H7 (cell line): ENCODE measurements at regions not wholly inside any gene's neighbourhood (a gene's known extent, or its start where the extent isn't known, plus 50 kb on each side); places are given as distances from the start of the nearest gene placed in this dataset.

ENCODE experiments used
- DNase-seq: peaks from one replicate; pipeline ENCODE4 v3.0.0; 2012
- H3K27me3 ChIP-seq: 2 replicates; pipeline ENCODE4 v1.6.0; 2011; ENCODE audit warnings: mild to moderate bottlenecking, low read length; ENCODE audit not compliant: control insufficient read depth, insufficient read depth
- H3K36me3 ChIP-seq: replicated peaks from 2 replicates; pipeline ENCODE4 v1.5.1; 2011; ENCODE audit warnings: low read length; ENCODE audit not compliant: control insufficient read depth, insufficient read depth
- H3K4me3 ChIP-seq: 2 replicates; pipeline ENCODE4 v1.5.1; 2011; ENCODE audit warnings: low read depth, mild to moderate bottlenecking, control low read depth, low read length, moderate library complexity; ENCODE audit not compliant: insufficient read depth

DNA sequence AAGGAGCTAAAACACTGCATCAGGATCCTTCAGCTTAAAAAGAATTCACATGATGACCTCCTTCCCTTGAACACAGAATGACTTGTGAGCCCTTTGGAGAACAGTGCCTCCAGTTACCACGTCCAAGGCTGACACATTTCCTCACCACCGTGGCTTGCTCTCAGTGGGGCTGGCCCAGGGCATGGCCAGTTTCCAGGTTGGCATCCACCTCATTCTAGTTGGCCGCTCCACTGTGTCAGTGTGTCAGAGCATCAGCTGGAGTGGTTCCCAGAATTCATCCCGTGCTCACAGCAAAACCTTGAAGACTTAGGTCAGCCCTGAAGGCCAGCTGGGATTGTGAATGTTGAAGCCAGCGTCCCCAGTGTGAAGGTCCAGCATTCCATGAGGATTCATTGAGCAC is 158.5 kb downstream of the INSIG2 start:
- Histone ChIP-seq H3K4me3 (no peak overlapping the region), H3K36me3 (no peaks in the 10 kb centered on the region), H3K27me3 (no peaks in the 10 kb centered on the region; the same call in 1 of the 2 replicates)

GRCh38 chr2:118246079-118246478 is 157.8 kb downstream of the INSIG2 start:
- no peaks in the 10 kb centered on the region; the same call in 1 of the 2 replicates for H3K27me3 ChIP-seq
- no peak for DNase-seq
- H3K36me3 ChIP-seq = no peaks in the 10 kb centered on the region
- no peak overlapping the region for H3K4me3 ChIP-seq

More for the DNA sequence above, 158.5 kb downstream of the INSIG2 start:
- DNase-seq = no peak

DNA sequence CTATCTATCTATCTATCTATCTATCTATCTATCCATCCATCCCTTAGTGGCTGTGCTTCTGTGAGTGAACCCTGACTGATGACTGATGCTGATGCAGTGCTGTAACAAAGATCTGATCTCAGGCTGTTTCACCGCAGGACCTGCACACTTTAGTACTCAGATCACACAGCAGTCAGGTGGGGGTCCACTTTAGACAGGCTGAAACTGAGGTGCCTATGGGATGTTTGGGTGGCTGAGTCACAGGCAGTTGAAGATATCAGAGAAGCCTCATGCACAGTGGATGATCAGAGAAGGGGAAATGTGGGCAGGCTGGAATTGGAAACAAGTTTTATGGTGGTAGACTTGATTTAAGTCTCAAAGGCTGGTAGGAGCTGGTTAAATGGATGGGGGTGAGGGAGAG is 156.4 kb downstream of the INSIG2 start:
- H3K27me3 ChIP-seq = no peaks in the 10 kb centered on the region
- no peaks in the 10 kb centered on the region for H3K36me3 ChIP-seq
- no peak for DNase-seq
- H3K4me3 ChIP-seq = no peak overlapping the region

GRCh38 chr2:118243031-118243430 is 154.8 kb downstream of the INSIG2 start:
- DNase-seq = no peak
- Histone ChIP-seq H3K36me3 (no peaks in the 10 kb centered on the region), H3K4me3 (no peak overlapping the region), H3K27me3 (no peaks in the 10 kb centered on the region)

DNA sequence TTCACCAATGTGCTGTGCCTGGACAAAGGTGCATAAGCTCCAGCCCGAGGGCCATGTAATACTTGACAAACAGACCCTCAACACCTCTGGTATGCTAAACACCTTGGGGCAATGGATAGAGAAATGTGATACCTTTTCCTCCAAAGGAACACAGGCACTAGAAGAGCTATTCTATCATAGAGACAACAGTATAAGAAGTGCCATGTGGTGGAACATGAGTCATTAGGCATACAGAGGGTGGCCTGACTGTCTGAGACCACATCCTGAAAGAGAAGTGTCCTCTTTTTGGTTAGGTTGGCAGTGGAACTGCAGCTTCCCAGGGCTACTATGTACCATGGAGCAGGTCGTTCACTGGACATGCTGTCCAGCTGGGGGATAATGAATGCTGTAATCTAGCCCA is 153.9 kb downstream of the INSIG2 start:
- no peaks in the 10 kb centered on the region for H3K27me3 ChIP-seq
- DNase-seq = no peak
- no peaks in the 10 kb centered on the region for H3K36me3 ChIP-seq
- H3K4me3 ChIP-seq = no peak overlapping the region

- Histone ChIP-seq H3K27me3 (no peaks in the 10 kb centered on the region), H3K4me3 (no peak overlapping the region), H3K36me3 (no peaks in the 10 kb centered on the region)
- DNase-seq = no peak
Observed at GRCh38 chr2:118241128-118241527, 152.9 kb downstream of the INSIG2 start.

- no peak for DNase-seq
- H3K27me3 ChIP-seq = no peaks in the 10 kb centered on the region
- H3K36me3 ChIP-seq = no peaks in the 10 kb centered on the region
- H3K4me3 ChIP-seq = no peak overlapping the region
Observed at GRCh38 chr2:118240276-118240675, 152.0 kb downstream of the INSIG2 start.

DNA sequence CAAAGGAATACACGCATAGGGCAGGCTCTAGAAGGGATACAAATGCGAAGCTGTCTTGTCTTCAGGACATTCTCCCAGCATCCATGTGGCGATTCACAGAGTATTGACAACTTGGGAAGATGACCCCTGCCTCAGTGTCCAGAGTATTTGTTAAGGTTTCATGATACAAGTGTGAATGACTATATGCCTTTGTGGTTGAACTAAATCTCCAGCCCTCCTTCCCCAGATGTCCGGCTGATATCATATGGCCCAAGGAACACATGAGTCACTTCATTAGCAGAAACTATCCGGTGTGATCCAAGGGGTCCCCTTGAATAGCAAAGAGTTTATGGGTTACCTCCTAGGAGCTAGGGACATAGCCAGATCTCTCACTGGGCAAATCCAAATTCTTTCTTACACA is 151.0 kb downstream of the INSIG2 start:
- no peak for DNase-seq
- Histone ChIP-seq H3K4me3 (no peak overlapping the region), H3K36me3 (no peaks in the 10 kb centered on the region), H3K27me3 (no peaks in the 10 kb centered on the region)

DNA sequence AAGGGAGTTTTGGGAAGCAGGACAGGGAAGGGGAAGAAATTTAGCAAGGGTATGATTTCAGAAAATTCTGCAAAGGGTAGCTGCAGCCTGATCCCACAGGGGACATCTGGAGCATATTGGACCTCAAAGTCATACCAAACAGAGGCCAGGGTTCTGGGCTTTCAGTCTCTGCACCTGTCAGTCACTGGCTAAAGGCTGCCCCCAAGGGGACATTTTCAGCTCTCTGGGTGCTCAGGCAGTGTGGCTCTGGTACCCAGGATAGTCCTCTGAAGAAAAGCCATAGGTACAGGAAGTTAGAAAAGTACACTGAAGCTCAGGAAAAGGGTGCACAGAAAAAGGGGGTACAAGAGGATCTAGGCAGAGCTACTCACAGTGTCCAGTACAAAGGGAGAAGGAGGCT is 149.2 kb downstream of the INSIG2 start:
- DNase-seq = peak; percentile 42
- no peak overlapping the region for H3K4me3 ChIP-seq
- H3K36me3 ChIP-seq = no peaks in the 10 kb centered on the region
- no peaks in the 10 kb centered on the region; the same call in 1 of the 2 replicates for H3K27me3 ChIP-seq

- Histone ChIP-seq H3K4me3 (no peak overlapping the region), H3K27me3 (no peaks in the 10 kb centered on the region; the same call in 1 of the 2 replicates), H3K36me3 (no peaks in the 10 kb centered on the region)
- DNase-seq = no peak
Observed at GRCh38 chr2:118232796-118233195, 144.5 kb downstream of the INSIG2 start.

- no peaks in the 10 kb centered on the region; the same call in 1 of the 2 replicates for H3K27me3 ChIP-seq
- DNase-seq = no peak
- no peak overlapping the region for H3K4me3 ChIP-seq
- no peaks in the 10 kb centered on the region for H3K36me3 ChIP-seq
Observed at GRCh38 chr2:118232391-118232790, 144.1 kb downstream of the INSIG2 start.

GRCh38 chr2:118231759-118232158 is 143.5 kb downstream of the INSIG2 start:
- no peak overlapping the region for H3K4me3 ChIP-seq
- no peaks in the 10 kb centered on the region; the same call in 1 of the 2 replicates for H3K27me3 ChIP-seq
- no peaks in the 10 kb centered on the region for H3K36me3 ChIP-seq
- no peak for DNase-seq

DNA sequence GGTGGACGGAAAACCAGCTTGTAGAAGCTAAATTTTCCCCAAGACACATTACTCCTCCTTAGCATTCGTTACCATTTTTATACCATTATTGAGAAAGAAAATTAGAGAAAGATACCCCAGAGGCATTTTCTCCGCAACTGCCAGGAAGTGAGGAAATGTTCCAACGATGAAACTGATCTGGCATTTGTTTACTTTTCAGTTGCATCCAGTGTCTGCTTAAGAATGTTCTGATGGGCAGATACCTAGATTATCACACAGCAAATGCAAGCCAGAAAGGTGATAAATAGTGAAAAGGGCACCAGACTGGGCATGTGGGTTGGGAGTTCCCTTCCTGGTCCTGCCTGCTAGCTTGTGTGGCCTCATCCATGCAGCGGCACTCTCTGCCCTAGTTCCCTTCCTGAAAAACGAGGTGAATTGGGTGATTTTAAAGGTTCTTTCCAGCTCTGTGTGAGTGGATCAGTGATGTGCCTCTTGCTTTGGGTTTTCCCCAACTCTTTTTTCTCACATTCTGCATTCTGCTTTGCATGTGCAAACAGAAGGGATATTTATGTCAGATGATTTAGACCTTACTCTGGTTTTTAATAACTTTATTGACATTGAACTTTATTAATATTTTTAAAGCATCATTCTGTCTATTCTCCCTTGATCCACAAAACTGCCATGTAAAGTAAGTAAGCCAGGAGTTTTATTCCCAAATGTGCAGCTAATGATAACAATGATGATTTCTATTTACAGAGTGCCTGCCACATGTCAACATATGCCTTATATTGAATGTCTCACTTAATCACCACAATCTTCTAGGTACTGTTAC is 139.6 kb downstream of the INSIG2 start:
- DNase-seq = no peak
- no peak overlapping the region for H3K4me3 ChIP-seq

GRCh38 chr2:118225666-118226065 is 137.4 kb downstream of the INSIG2 start:
- DNase-seq = no peak
- Histone ChIP-seq H3K4me3 (no peak overlapping the region), H3K27me3 (peaks cover 23% of the 10 kb centered on the region)

More for the DNA sequence above, 139.6 kb downstream of the INSIG2 start:
- Histone ChIP-seq H3K27me3 (peaks cover 21% of the 10 kb centered on the region), H3K36me3 (no peaks in the 10 kb centered on the region)

DNA sequence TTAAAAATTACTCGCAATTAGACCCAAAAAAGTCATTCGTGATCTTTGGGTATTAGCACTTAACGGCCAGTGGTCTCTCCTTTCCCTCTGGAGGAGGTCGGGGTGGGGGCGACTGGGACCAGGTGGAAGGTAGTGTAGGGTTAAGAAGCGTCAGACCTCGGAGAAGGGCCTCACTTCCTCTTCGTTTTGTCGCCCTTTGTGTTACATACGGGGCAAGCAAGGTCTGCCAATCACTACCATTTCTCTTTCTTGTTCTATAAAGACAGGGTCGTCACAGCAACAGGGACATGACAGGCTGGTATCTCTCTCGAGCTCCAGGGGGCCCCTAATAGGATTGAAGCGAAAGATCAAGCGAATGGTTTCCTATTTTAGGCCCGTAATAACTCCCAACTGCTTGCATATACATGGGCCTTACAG is 136.6 kb downstream of the INSIG2 start:
- H3K4me3 ChIP-seq = peak overlapping the region; percentile 51
- H3K27me3 ChIP-seq = peaks cover 23% of the 10 kb centered on the region
- DNase-seq = peak; percentile 59
- H3K36me3 ChIP-seq = no peaks in the 10 kb centered on the region

More at GRCh38 chr2:118225666-118226065, 137.4 kb downstream of the INSIG2 start:
- H3K36me3 ChIP-seq = no peaks in the 10 kb centered on the region
